ENCODE measurements at regions not wholly inside any gene's neighbourhood (a gene's known extent, or its start where the extent isn't known, plus 50 kb on each side); places are given as distances from the start of the nearest gene placed in this dataset.

DNA sequence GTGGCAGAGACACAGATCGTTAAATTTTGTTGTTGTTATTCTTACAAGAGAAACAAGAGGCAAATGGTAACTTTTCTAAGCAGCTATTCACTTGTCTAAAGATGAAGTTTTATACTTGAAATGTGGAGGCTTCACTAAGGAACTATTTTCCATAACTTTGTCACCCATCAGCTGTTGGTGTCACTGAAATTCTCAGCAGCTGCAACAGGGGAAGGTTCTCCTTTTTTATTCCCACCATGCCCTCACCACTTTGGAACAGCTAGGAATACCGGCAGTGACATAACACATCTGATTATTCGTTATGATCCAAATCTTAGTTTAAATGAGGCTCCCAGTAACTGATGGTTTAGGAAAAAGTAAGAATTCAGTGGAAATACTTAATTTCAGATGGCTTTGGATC lies 147.0 kb upstream of the LEF1 start:
- TF ChIP-seq CTCF (IDR thresholded peaks at IDR 0.05) = no peak
- Mint-ChIP-seq H3K9me3 (no peaks in the 10 kb centered on the region), H3K27ac (no peak overlapping the region), H3K27me3 (no peaks in the 10 kb centered on the region), H3K36me3 (ENCODE audit: low read depth) (no peaks in the 10 kb centered on the region), H3K4me3 (peak overlapping the region; percentile 32), H3K4me1 (ENCODE audit: low read depth) (peaks cover 21% of the 10 kb centered on the region)
- no peak for ATAC-seq
- intact Hi-C loops (cut with micrococcal nuclease) = no loop called here
- no peak for DNase-seq
- CTCF ChIA-PET = interaction anchor here (1.3 to 1.5 kb wide), 3 partner anchors 14 to 286 kb away, joined by 3 to 4 read pairs (median 3); no protein-coding TSS in a partner anchor
- POLR2A ChIA-PET = no interaction called here

GRCh38 chr4:108314900-108315589 lies 146.3 kb upstream of the LEF1 start:
- no peak for TF ChIP-seq CTCF (IDR thresholded peaks at IDR 0.05)
- POLR2A ChIA-PET = no interaction called here
- CTCF ChIA-PET = interaction anchor here (1.3 to 1.5 kb wide), 2 partner anchors 24 to 286 kb away, joined by 3 to 4 read pairs; no protein-coding TSS in a partner anchor
- no peaks in the 10 kb centered on the region for H3K36me3 Mint-ChIP-seq (ENCODE audit: low read depth)
- no peaks in the 10 kb centered on the region for H3K9me3 Mint-ChIP-seq
- peak; percentile 9 for DNase-seq
- H3K27ac Mint-ChIP-seq = no peak overlapping the region
- intact Hi-C loops (cut with micrococcal nuclease) = no loop called here
- H3K4me1 Mint-ChIP-seq (ENCODE audit: low read depth) = peaks cover 21% of the 10 kb centered on the region
- ATAC-seq = peak; percentile 47
- no peaks in the 10 kb centered on the region for H3K27me3 Mint-ChIP-seq
- H3K4me3 Mint-ChIP-seq = peak overlapping the region; percentile 32

DNA sequence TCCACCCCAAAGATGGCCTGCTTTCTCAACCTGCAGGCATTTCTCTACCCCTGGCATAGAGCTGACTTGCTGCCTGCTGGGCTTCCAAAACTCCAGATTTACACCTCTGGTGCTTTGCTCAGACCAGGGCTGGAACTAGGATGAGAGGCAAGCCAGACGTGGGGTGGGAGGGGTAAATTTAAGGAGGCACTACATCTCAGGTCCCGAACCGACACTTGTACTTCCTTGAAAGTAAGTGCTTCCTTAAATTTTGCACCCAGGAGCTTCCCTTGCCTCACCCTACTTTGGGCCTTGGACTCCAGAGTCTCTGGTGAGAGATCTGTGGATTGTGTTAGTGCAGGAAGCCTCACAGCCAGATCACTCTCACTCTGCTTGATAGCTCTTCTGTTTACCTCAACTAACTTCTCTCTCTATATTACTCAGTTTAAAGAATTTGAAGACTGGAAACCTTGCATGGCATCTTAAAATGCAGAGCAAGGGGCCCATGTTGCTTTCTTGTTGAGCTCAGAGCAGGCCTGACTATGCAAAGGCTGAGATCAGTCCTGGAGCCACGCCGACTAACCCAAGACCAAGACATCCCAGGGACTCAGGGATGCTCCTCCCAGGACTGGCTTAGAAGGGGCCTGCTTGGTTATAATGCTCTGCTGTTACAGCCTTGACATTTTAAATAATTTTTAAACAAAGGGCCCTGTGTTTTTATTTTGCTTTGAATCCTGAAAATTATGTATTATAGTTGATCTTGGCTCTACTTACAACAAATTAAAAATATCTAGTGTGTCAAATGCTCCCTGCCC lies 145.0 kb upstream of the LEF1 start:
- intact Hi-C loops (cut with micrococcal nuclease) = no loop called here
- CTCF ChIA-PET = interaction anchor here (1.5 kb wide), 1 partner anchor 9 kb away, joined by 4 read pairs; no protein-coding TSS in a partner anchor
- DNase-seq = peak; percentile 6
- H3K27me3 Mint-ChIP-seq = no peaks in the 10 kb centered on the region
- POLR2A ChIA-PET = interaction anchor here (1.2 to 1.4 kb wide), 2 partner anchors 26 to 112 kb away, joined by 3 read pairs; no protein-coding TSS in a partner anchor
- H3K4me3 Mint-ChIP-seq = no peak overlapping the region
- no peak overlapping the region for H3K27ac Mint-ChIP-seq
- H3K9me3 Mint-ChIP-seq = no peaks in the 10 kb centered on the region
- peaks cover 21% of the 10 kb centered on the region for H3K4me1 Mint-ChIP-seq (ENCODE audit: low read depth)
- peak; percentile 49 for ATAC-seq
- no peak for TF ChIP-seq CTCF (IDR thresholded peaks at IDR 0.05)
- H3K36me3 Mint-ChIP-seq (ENCODE audit: low read depth) = no peaks in the 10 kb centered on the region

- TF ChIP-seq CTCF (IDR thresholded peaks at IDR 0.05) = no peak
- Mint-ChIP-seq H3K4me1 (ENCODE audit: low read depth) (peaks cover 33% of the 10 kb centered on the region), H3K27ac (no peak overlapping the region), H3K27me3 (no peaks in the 10 kb centered on the region), H3K9me3 (no peaks in the 10 kb centered on the region), H3K36me3 (ENCODE audit: low read depth) (no peaks in the 10 kb centered on the region), H3K4me3 (no peak overlapping the region)
- ChIA-PET POLR2A (no interaction called here), CTCF (no interaction called here)
- intact Hi-C loops (cut with micrococcal nuclease) = no loop called here
- DNase-seq (no peak), ATAC-seq (no peak)
Observed at GRCh38 chr4:108311313-108311712, 142.6 kb upstream of the LEF1 start.

Data from activated CD8-positive, alpha-beta T cell treated with anti-CD3 and anti-CD28 coated beads for 36 hours (primary cell).